Cardiac muscle cell (in vitro differentiated cells and primary cell): ENCODE measurements at regions not wholly inside any gene's neighbourhood (a gene's known extent, or its start where the extent isn't known, plus 50 kb on each side); places are given as distances from the start of the nearest gene placed in this dataset.

Experiments
- DNase-seq, 2 donors: peaks; one replicate each; pipeline versions ENCODE4 v3.0.0 to v3.0.0-alpha.2; 2010 to 2017; ENCODE audit warnings: low read depth in 1 of 2, low spot score in 1 of 2
- H3K27ac ChIP-seq: fragments of 200-600 bp; sonication (generic); 2 replicates; pipeline ENCODE4 v1.5.1; 2016
- H3K27me3 ChIP-seq: fragments of 200-600 bp; sonication (generic); 2 replicates; pipeline ENCODE4 v1.6.0; 2016; ENCODE audit warnings: control low read depth
- H3K36me3 ChIP-seq: fragments of 200-600 bp; sonication (generic); 2 replicates; pipeline ENCODE4 v1.5.1; 2016; ENCODE audit warnings: control low read depth
- H3K4me1 ChIP-seq: fragments of 200-600 bp; sonication (generic); 2 replicates; pipeline ENCODE4 v1.8.1; 2017; ENCODE audit warnings: low read depth, mild to moderate bottlenecking, mixed run types
- H3K4me3 ChIP-seq: fragments of 200-600 bp; sonication (generic); 2 replicates; pipeline ENCODE4 v1.5.1; 2016; ENCODE audit warnings: mild to moderate bottlenecking
- H3K9me3 ChIP-seq: fragments of 200-600 bp; sonication (generic); 2 replicates; pipeline ENCODE4 v1.5.1; 2017; ENCODE audit warnings: low read depth, mild to moderate bottlenecking, control low read depth
- CTCF ChIP-seq: IDR thresholded peaks from 2 replicates; pipeline ENCODE4 v1.5.1; 2012; ENCODE audit warnings: low read depth, mild to moderate bottlenecking, low read length

GRCh38 chr6:170456886-170457698 lies 96.0 kb downstream of the PSMB1 start:
- peak in 1 of 2 donors; percentile 36 for DNase-seq
- no peaks in the 10 kb centered on the region for H3K36me3 ChIP-seq
- H3K27ac ChIP-seq, result no peak overlapping the region
- no peaks in the 10 kb centered on the region for H3K27me3 ChIP-seq
- peaks cover 10% of the 10 kb centered on the region for H3K4me1 ChIP-seq
- no peak overlapping the region for H3K4me3 ChIP-seq
- TF ChIP-seq CTCF, result no peak
- no peaks in the 10 kb centered on the region for H3K9me3 ChIP-seq
